Fibroblast of the aortic adventitia (primary cell): ENCODE measurements at regions not wholly inside any gene's neighbourhood (a gene's known extent, or its start where the extent isn't known, plus 50 kb on each side); places are given as distances from the start of the nearest gene placed in this dataset.

Experiments used
- DNase-seq: peaks from one replicate; pipeline ENCODE4 v3.0.0-alpha.2; 2010; ENCODE audit warnings: low read depth
- H3K4me3 ChIP-seq: 2 replicates; pipeline ENCODE4 v1.5.1; 2011; ENCODE audit warnings: low read depth, mild to moderate bottlenecking, control low read depth, low read length, moderate library complexity
- TF ChIP-seq, protein P1 (sequence below): IDR thresholded peaks from 2 replicates; pipeline ENCODE4 v1.5.1; 2011; ENCODE audit warnings: mild to moderate bottlenecking, low read length, control low read depth, inconsistent platforms; ENCODE audit not compliant: insufficient read depth

DNA sequence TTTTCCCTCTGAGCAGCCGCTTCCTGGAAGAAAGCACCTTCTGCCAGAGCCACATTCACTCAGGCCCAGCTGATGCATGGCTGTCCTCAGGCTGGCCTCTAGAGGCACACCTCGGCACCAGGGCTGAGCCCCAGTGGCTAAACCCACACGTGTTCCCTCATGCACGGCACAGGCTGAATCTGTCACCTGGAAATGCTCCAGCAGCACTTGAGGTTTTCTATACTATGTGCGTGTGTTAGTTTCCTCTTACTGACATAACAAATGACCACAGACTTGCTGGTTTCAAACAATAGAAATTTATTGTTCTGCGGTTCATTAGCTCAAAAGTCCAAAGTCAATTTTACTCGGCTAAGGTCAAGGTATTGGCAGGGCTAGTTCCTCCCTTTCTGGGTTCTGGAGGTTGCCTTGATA lies 141.4 kb downstream of the LRRC70 start:
- no peak overlapping the region for H3K4me3 ChIP-seq
- TF ChIP-seq, protein P1, sequence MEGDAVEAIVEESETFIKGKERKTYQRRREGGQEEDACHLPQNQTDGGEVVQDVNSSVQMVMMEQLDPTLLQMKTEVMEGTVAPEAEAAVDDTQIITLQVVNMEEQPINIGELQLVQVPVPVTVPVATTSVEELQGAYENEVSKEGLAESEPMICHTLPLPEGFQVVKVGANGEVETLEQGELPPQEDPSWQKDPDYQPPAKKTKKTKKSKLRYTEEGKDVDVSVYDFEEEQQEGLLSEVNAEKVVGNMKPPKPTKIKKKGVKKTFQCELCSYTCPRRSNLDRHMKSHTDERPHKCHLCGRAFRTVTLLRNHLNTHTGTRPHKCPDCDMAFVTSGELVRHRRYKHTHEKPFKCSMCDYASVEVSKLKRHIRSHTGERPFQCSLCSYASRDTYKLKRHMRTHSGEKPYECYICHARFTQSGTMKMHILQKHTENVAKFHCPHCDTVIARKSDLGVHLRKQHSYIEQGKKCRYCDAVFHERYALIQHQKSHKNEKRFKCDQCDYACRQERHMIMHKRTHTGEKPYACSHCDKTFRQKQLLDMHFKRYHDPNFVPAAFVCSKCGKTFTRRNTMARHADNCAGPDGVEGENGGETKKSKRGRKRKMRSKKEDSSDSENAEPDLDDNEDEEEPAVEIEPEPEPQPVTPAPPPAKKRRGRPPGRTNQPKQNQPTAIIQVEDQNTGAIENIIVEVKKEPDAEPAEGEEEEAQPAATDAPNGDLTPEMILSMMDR: peak; percentile 21
- DNase-seq: no peak

DNA sequence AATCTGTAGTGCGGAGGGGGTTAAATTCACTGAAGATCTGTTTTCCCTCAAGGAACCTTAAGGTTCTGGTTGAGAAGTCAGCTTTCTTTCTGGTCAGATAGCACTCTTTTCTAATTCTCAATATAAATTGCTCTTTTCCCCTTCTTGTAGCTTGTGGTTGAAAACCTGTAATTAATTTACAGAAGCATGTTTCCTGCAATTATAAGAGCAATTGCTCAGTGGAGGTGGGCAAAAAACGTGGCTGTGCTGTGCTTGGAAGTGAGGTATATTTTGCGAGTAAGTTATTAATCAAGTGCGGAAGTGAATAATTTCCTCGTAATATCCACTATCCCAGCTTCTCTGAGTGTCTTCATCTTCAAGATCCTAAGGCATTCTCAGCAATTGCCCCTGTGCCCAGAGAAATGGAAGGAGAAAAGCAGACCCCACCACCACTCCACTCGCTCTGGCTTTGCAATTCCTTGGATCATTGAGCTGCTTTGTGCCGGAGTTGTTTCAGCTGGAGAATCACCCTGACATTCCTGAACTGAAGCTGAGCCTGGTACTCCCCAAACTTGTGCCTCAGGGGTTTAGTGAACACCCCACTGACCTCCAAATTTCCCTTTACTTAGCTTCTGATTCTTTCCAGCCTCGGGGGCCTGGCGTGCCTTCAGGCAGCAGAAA lies 140.6 kb downstream of the LRRC70 start:
- H3K4me3 ChIP-seq: no peak overlapping the region
- TF ChIP-seq, protein P1: no peak
- no peak for DNase-seq

DNA sequence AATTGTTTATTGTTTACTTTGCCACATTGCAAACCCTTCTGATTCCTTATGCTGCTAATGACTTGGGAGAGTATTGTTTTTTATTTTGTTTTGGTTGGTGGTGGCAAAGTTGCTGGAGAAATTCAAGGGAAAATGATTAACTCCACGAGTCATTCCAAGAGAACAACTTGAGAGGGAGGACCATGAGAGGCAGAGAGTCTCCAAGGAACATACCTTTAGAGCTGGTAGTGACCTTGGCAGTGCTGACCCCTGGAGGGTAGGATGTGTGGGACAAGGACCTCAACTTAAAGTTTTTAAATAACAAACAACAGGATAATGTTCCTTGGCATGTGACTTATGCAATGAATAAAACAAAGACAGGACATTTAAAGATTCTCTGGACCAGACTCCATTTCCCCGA lies 139.7 kb downstream of the LRRC70 start:
- H3K4me3 ChIP-seq: no peak overlapping the region
- TF ChIP-seq, protein P1: no peak
- DNase-seq: peak; percentile 4

DNA sequence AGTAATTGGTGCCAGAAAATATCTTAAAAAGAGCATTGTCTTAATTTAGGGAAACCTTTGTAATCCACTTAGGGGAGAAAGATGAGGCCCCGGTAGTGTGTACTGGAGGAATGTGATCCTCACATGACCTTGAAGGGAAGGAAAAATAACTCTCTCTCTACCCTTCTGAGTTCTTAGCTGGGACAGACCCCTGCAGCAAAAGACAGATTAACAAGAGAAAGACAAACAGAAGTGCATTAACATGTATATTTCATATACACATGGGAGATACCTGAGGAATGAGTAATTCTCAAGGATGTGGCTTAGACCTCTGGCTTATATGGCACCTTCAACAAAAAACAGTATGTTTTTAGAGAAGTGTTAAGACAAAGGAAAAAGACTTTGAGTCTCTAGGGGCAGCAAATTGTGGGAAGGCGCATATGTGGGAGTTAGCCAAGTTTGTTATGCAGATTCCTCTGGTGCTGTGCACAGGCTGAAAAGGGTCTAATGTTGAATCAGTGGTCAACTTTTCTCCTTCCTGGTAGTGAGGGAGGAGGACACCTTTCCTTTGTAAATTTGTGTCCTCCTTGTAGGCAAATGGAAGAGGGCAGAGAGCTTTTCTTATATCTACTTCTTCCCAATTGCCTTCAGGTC lies 138.8 kb downstream of the LRRC70 start:
- no peak overlapping the region for H3K4me3 ChIP-seq
- DNase-seq: no peak
- TF ChIP-seq, protein P1: no peak

DNA sequence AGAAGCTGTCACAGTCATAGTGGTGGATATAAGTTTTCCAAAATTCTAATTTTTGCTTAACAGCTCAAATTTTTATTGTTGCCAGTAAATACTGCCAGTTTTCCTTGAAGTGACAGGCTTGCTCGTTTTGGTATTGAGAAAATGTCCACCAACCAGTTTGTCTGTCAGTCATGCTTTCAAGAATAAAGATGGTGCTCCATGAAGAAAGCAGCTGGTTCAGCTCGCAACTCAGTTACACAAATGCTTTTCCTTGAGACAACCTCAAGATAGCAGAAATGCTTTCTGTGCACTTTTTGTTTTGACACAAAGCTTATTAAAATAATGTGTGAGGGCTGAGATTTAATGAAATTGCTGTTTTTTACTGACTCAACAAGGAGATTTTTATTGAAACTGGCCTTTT lies 135.7 kb downstream of the LRRC70 start:
- H3K4me3 ChIP-seq: no peak overlapping the region
- no peak for DNase-seq
- TF ChIP-seq, protein P1: no peak

DNA sequence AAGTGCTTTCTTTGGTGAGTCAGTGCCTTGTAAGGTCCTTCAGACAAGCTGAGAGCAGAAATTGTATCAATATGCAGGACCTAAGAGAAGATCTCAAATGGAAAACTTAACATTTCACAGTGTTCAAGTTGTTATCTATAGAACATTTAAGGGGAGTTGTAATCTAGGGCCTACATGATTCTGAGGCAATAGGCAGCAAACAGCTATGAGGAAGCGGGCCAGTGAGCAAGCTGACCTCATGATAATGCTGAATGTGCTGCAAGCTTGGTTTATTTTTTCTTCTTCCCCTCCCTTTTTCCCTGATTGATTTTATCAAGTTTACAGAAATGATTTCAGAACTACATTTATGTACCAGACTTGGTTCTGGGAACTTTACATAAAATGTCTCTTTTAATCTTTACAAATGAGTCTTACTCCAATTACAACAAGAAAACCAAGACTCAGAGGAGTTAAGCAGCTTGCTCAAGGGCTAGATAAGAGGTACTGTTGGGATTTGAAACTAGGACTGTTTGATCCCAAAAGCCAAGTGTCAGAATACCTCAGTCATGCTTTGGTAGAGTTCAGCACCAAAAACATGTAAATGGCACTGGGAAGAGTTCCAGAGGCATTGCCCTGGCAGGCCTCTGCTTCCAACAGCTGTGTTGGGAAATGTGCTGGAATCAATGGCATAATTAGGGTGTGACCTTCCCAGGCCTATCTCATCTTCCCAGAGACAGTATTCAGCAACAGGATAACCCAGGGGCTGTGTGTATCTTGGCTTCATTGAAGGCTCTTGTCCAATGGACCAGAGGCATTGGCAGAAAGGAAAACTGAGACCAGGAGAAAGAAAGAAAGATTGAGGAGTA lies 130.1 kb downstream of the LRRC70 start:
- no peak for DNase-seq
- TF ChIP-seq, protein P1: no peak
- H3K4me3 ChIP-seq: no peak overlapping the region
